Panc1 (cell line): ENCODE measurements at regions not wholly inside any gene's neighbourhood (a gene's known extent, or its start where the extent isn't known, plus 50 kb on each side); places are given as distances from the start of the nearest gene placed in this dataset.

Source experiments
- ATAC-seq: fragments of 200-7000 bp; cut with Tn5 transposase; 2 replicates; pipeline ENCODE4 v1.9.1; 2020; ENCODE audit warnings: mild to moderate bottlenecking, moderate library complexity
- BruUV-seq: library from RNA; stranded (reverse); fragments of 400-500 nt; replicated peaks from 2 replicates; lab custom pipeline; 2021; lab: Mats Ljungman, UMichigan
- CTCF ChIA-PET: fragments of 300-600 bp; sonication (Branson Sonifier 250); formaldehyde crosslinking; loops from one replicate; lab custom pipeline; 2022; ENCODE audit warnings: antibody characterized with exemption; lab: Charles Lee
- POLR2A ChIA-PET: fragments of 300-600 bp; sonication (Branson Sonifier 250); formaldehyde crosslinking; loops from one replicate; lab custom pipeline; 2022; ENCODE audit warnings: antibody characterized with exemption; lab: Charles Lee
- DNase-seq: peaks from one replicate; pipeline ENCODE4 v3.0.0-alpha.2; 2010; ENCODE audit warnings: low read depth, low spot score
- H3K27ac ChIP-seq: 2 replicates; pipeline ENCODE4 v1.5.1; 2011; ENCODE audit warnings: mild to moderate bottlenecking, low read length, inconsistent platforms
- H3K27me3 ChIP-seq: fragments of 200-500 bp; sonication (Bioruptor generic); 2 replicates; pipeline ENCODE4 v1.6.0; 2014; ENCODE audit warnings: low read length, inconsistent platforms; ENCODE audit not compliant: control insufficient read depth, insufficient read depth
- H3K36me3 ChIP-seq: fragments of 200-500 bp; sonication (Bioruptor generic); 2 replicates; pipeline ENCODE4 v1.5.1; 2014; ENCODE audit warnings: inconsistent platforms, mild to moderate bottlenecking, low read length, moderate library complexity; ENCODE audit not compliant: control insufficient read depth, insufficient read depth
- H3K4me1 ChIP-seq: 2 replicates; pipeline ENCODE4 v1.5.1; 2011; ENCODE audit warnings: inconsistent platforms, mild to moderate bottlenecking, low read length, moderate library complexity; ENCODE audit not compliant: control insufficient read depth, insufficient read depth
- H3K4me3 ChIP-seq, 2 experiments: 2 replicates each; pipeline ENCODE4 v1.5.1; 2011 to 2012; ENCODE audit warnings: low read depth in 2 of 2, low read length in 2 of 2, mild to moderate bottlenecking in 2 of 2, inconsistent platforms in 1 of 2, moderate library complexity in 1 of 2
- H3K9me3 ChIP-seq: fragments of 200-500 bp; sonication (Bioruptor generic); 2 replicates; pipeline ENCODE4 v1.5.1; 2014; ENCODE audit warnings: low read depth, mild to moderate bottlenecking, inconsistent platforms, low read length, moderate library complexity; ENCODE audit not compliant: control insufficient read depth, insufficient read depth
- POLR2AphosphoS5 ChIP-seq: IDR thresholded peaks from 2 replicates; pipeline ENCODE4 v1.6.1; 2012; ENCODE audit warnings: mild to moderate bottlenecking, low read depth, low read length, moderate library complexity
- SIN3A ChIP-seq: IDR thresholded peaks from 2 replicates; pipeline ENCODE4 v1.6.1; 2012; ENCODE audit warnings: low read depth, mild to moderate bottlenecking, low read length, moderate library complexity, borderline replicate concordance; ENCODE audit not compliant: insufficient read depth
- TCF7L2 ChIP-seq: IDR thresholded peaks from 2 replicates; pipeline ENCODE4 v1.6.1; 2011; ENCODE audit warnings: mild to moderate bottlenecking, low read depth, low read length, inconsistent platforms
- in situ Hi-C: cut with HindIII; loops from 2 replicates; pipeline ENCODE4 v1.10.0; 2016; ENCODE audit warnings: low sequenced_read_pairs, low pct_unique_long_range_greater_than_20kb
- intact Hi-C: fragments of 100-400 bp; cut with micrococcal nuclease; formaldehyde crosslinking; loops from one replicate; pipeline ENCODE4 v1.10.0; 2022; ENCODE audit not compliant: unreplicated experiment
- TF ChIP-seq, protein P1 (sequence below): fragments of 450-650 bp; IDR thresholded peaks from 2 replicates; pipeline ENCODE4 v1.5.1; 2017; ENCODE audit warnings: mild to moderate bottlenecking
- TF ChIP-seq, protein P2 (sequence below), 2 experiments: IDR thresholded peaks; 2 replicates each; pipeline ENCODE4 v1.6.1; 2011 to 2012; ENCODE audit warnings: low read depth in 2 of 2, control low read depth in 1 of 2, low read length in 1 of 2, mild to moderate bottlenecking in 1 of 2, moderate library complexity in 1 of 2; ENCODE audit not compliant: insufficient read depth in 1 of 2

DNA sequence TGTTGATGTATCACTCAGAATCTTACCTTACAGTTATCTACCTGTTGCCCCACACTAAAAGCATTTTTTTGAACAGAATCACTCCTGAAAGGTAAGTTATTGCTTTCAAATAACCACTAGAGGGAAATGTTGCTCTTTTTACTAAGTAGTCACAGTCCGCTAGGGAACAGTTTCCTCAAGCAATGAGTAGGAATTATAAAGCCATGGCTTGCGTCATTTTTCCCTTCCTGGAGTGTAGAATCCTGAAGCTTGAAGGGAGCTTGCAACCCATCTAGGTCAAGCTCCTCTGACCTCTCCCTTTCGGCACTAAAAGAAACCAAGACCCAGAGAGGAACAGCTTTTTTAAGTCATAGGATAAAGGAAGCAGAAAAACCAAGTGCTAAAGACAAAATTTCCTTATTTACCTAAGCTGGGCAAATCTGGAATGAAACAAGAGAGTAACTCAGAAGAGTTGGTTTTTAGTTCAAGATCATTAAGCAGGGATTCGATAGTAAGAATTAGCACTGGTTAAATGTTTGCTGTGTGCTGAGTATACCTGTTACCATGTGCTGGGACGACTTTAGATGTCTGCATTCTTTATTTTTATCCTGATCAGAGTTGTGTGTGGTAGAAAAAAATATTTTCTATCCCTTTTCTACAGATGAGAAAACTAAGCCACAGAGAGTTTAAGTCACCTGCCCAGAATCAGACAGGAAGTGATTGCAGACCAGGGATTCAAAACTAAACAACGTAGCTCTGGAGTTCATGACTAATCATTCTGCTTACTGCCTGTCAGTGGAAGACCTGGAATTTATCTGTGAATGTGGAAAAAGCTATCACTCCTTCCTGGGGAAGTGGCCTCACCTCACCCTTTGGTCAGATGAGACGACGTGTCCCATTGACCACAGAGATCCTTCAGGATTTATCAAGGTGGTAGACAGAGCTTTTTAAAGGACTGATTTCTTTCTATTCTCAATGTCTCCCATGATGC, 631.5 kb downstream of the RAB28 start:
- Histone ChIP-seq H3K9me3 (no peaks in the 10 kb centered on the region), H3K36me3 (no peaks in the 10 kb centered on the region), H3K4me1 (no peaks in the 10 kb centered on the region), H3K4me3 (no peak overlapping the region), H3K27ac (no peak overlapping the region), H3K27me3 (no peaks in the 10 kb centered on the region)
- ATAC-seq: peak; percentile 80
- intact Hi-C loops (loop anchor here (2.0 to 5.0 kb wide), 2 partner anchors 125 to 696 kb away; no protein-coding TSS in a partner anchor), in situ Hi-C loops (no loop called here)
- peak; percentile 46 for DNase-seq
- ChIA-PET CTCF (interaction anchor here (0.6 to 1.0 kb wide), 3 partner anchors 77 to 696 kb away, joined by 3 to 4 read pairs (median 3); no protein-coding TSS in a partner anchor), POLR2A (no interaction called here)
- TF ChIP-seq, protein P1, sequence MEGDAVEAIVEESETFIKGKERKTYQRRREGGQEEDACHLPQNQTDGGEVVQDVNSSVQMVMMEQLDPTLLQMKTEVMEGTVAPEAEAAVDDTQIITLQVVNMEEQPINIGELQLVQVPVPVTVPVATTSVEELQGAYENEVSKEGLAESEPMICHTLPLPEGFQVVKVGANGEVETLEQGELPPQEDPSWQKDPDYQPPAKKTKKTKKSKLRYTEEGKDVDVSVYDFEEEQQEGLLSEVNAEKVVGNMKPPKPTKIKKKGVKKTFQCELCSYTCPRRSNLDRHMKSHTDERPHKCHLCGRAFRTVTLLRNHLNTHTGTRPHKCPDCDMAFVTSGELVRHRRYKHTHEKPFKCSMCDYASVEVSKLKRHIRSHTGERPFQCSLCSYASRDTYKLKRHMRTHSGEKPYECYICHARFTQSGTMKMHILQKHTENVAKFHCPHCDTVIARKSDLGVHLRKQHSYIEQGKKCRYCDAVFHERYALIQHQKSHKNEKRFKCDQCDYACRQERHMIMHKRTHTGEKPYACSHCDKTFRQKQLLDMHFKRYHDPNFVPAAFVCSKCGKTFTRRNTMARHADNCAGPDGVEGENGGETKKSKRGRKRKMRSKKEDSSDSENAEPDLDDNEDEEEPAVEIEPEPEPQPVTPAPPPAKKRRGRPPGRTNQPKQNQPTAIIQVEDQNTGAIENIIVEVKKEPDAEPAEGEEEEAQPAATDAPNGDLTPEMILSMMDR: peak; percentile 59
- TF ChIP-seq TCF7L2: no peak
- BruUV-seq: no TSS peak

DNA sequence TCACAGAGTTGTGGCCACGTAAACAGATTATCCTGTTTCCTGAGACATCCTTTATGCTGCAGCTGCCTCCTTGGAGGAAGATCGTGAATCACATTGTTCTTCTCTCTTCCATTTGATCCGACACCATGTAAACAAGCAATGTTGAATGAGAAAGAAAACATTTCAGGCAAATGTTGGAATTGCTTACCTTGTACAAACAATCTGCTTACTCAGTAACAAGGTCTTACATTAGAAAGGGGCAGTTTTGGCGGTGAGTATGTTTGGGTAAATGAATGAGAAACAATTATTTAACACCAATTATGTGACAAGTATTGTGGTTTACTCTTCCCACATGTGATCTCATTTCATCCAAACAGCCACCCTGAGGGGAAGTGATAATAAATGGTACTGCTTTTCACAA, 637.8 kb downstream of the RAB28 start:
- Histone ChIP-seq H3K27me3 (no peaks in the 10 kb centered on the region), H3K27ac (no peak overlapping the region), H3K36me3 (no peaks in the 10 kb centered on the region), H3K9me3 (no peaks in the 10 kb centered on the region), H3K4me1 (no peaks in the 10 kb centered on the region), H3K4me3 (no peak overlapping the region)
- TF ChIP-seq SIN3A (no peak), TCF7L2 (no peak)
- TF ChIP-seq, protein P2, sequence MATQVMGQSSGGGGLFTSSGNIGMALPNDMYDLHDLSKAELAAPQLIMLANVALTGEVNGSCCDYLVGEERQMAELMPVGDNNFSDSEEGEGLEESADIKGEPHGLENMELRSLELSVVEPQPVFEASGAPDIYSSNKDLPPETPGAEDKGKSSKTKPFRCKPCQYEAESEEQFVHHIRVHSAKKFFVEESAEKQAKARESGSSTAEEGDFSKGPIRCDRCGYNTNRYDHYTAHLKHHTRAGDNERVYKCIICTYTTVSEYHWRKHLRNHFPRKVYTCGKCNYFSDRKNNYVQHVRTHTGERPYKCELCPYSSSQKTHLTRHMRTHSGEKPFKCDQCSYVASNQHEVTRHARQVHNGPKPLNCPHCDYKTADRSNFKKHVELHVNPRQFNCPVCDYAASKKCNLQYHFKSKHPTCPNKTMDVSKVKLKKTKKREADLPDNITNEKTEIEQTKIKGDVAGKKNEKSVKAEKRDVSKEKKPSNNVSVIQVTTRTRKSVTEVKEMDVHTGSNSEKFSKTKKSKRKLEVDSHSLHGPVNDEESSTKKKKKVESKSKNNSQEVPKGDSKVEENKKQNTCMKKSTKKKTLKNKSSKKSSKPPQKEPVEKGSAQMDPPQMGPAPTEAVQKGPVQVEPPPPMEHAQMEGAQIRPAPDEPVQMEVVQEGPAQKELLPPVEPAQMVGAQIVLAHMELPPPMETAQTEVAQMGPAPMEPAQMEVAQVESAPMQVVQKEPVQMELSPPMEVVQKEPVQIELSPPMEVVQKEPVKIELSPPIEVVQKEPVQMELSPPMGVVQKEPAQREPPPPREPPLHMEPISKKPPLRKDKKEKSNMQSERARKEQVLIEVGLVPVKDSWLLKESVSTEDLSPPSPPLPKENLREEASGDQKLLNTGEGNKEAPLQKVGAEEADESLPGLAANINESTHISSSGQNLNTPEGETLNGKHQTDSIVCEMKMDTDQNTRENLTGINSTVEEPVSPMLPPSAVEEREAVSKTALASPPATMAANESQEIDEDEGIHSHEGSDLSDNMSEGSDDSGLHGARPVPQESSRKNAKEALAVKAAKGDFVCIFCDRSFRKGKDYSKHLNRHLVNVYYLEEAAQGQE (IDR thresholded peaks at IDR 0.05; ENCODE audit: insufficient read depth in 1 of 2, low read depth in 2 of 2, low read length in 1 of 2): no peak
- in situ Hi-C loops (no loop called here), intact Hi-C loops (no loop called here)
- DNase-seq: no peak
- CTCF ChIA-PET: no interaction called here
- POLR2A ChIA-PET: no interaction called here
- no TSS peak for BruUV-seq
- no peak for ATAC-seq

DNA sequence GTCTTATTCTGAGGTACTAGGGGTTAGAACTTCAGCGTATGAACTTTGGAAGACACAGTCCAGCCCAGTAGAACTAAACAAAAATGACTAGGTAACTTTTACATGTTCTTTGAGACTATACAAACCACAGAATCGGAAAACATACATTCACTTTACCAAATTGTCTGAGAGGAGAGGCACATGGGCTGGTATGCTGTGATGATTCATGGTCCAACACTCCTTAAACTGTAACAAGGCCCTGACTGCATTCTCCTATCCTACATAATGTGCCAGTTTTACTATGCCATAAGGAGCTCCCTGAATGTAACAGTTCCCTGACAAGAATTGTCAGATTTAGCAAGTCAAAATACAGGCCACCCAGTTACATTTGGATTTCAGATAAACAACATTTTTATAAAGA, 640.0 kb downstream of the RAB28 start:
- intact Hi-C loops (no loop called here), in situ Hi-C loops (no loop called here)
- ChIA-PET CTCF (interaction anchor here (0.6 kb wide), 1 partner anchor 118 kb away, joined by 5 read pairs; no protein-coding TSS in a partner anchor), POLR2A (no interaction called here)
- BruUV-seq: no TSS peak
- no peak for DNase-seq
- no peak overlapping the region for H3K27ac ChIP-seq
- no peaks in the 10 kb centered on the region for H3K9me3 ChIP-seq
- no peak for ATAC-seq
- no peaks in the 10 kb centered on the region for H3K4me1 ChIP-seq
- no peak overlapping the region for H3K4me3 ChIP-seq
- no peaks in the 10 kb centered on the region for H3K36me3 ChIP-seq
- TF ChIP-seq SIN3A (no peak), POLR2AphosphoS5 (no peak), TCF7L2 (no peak)
- TF ChIP-seq, protein P1: no peak
- TF ChIP-seq, protein P2 (IDR thresholded peaks at IDR 0.05; ENCODE audit: insufficient read depth in 1 of 2, low read depth in 2 of 2, low read length in 1 of 2): no peak
- H3K27me3 ChIP-seq: no peaks in the 10 kb centered on the region
